GM18498 (cell line): ENCODE measurements at regions not wholly inside any gene's neighbourhood (a gene's known extent, or its start where the extent isn't known, plus 50 kb on each side); places are given as distances from the start of the nearest gene placed in this dataset.
"Not testable (repeated sequence)": the region's sequence is repeated elsewhere in the genome, so short reads cannot be mapped to it uniquely, and the experiment has no call there.

Experiments used
- ATAC-seq: cut with Tn5 transposase; IDR thresholded peaks from one replicate; pipeline ENCODE4 v1.9.1; 2021; ENCODE audit warnings: mild to moderate bottlenecking, moderate library complexity; ENCODE audit not compliant: unreplicated experiment

DNA sequence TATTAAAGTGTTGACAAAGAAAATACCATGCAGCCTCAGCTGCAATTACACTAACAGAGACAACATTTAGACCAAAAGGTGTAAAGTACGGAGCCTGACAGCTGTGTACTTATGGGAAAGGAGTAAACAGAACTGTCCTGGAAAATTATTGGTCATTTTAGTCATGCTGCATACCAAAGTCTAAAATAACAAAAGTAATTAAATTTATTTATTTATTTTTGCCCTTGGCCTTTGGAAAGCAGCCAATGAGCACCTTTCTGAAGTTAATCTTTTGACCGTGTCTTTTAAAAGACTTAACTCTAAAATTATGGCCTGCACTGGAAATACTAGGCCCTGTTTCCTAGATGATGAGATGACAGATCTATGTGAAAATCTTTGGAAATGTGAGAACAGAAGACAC is 597.6 kb downstream of the NXPH1 start:
- ATAC-seq: no peak

DNA sequence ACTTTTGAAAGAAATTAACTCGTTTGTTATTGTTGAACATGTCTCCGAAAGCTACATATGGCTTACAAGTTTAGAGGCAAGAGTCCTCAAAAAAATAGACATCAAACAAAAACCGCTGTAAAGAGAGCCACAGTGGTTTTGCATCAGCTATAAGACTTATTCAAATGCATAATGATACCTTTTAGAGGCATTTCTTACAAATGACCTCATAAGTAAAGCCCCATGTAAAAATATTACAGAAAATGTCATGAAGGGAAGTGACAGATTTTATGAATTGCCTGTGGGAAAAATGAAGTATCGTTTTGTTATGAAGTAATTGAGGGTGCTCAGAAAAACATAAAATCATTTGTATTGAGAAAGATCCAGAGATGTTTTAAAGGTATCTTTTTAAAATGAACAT is 598.0 kb downstream of the NXPH1 start:
- no peak for ATAC-seq

DNA sequence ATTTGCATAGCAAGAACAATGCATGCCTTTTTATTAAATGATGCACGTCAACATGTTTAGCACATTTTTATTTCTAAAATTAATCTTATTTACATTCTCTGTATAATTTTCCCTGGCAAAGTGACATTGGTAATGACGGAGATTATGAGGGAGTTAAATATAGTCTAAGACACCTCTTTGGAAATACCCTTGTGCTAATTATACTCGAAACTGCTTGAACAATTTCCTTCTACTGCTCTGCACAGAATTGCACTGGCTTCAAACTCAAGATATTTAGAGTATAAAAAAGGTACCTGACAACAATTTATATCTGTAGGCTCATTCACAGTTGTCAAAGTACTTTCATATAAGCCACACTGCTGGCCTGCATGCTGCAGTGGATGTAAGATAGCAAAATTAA is 602.7 kb downstream of the NXPH1 start:
- no peak for ATAC-seq

DNA sequence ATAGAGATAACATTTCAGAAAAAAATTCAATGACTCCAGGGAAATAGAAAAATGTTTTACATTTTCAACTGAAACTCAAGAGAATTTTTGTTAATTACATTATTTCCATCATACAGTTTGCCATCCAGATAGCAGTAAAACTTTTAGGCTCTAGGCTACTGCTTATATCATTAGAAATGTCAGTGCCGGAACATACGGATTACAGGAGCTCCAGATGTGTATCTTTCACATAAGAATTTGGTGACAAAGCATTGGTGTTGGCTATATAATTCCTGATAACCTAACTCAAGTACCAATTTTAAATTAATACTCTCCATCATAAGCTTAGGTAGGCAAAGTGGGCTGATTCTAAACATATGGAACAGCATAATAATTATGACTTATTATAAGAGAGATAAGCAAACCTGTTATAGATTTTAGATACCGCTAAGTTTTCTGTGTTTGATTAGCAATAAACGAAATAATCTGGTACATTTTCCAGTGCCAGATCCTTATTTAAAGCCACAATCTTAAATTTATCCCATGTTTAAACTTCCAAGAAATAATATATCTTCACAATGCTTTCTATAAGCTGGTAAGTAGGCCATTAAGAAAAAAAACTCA is 637.9 kb downstream of the NXPH1 start:
- no peak for ATAC-seq

DNA sequence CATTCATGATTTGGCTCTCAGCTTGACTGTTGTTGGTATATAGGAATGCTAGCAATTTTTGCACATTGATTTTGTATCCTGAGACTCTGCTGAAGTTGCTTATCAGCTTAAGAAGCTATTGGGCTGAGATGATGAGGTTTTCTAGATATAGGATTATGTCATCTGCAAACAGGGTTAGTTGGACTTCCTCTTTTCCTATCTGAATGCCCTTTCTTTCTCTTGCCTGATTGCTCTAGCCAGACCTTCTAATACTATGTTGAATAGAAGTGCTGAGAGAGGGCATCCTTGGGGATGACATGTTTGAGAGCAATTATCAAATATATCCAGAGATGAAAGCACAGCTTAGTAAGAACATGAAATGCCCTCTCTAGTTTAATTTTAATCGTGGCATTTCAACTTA is 642.4 kb downstream of the NXPH1 start:
- not testable (repeated sequence) for ATAC-seq

DNA sequence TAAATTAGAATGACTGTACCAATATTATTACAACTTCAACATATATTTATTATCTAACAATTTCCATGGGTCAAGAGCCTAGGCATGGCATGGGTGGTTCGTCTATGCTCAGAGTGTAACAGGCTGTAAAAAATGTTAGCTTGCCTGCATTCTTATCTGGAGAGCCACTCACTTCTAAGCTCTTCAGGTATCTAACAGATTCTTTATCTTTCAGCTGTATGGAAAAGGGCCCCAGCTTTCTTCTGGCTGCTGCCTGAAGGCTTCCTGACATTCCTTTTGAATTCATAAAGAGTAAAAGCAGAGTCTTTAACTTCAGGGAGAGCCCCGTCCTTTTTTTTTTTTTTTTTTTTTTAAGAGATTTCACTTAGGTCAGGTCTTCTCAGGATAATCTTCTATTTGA is 648.8 kb downstream of the NXPH1 start:
- no peak for ATAC-seq

DNA sequence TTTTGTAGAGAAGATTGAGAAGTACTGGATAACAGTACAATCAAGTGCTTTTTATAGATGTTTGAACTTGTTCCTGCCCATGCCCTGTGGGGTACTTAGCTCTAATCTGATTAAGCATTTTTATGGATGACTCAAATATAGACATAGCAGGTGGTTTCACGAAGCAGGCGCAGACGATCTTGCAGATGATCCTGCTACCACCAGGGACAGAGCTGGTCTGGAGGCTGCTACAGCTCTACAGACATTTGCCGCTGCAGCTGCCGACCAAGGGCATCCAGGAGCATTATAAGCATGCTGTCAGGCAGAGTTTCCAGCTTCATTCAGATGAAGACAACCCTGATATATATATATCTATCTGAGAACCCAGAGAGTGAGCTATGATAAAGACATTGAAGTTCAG is 650.4 kb downstream of the NXPH1 start:
- ATAC-seq: no peak

DNA sequence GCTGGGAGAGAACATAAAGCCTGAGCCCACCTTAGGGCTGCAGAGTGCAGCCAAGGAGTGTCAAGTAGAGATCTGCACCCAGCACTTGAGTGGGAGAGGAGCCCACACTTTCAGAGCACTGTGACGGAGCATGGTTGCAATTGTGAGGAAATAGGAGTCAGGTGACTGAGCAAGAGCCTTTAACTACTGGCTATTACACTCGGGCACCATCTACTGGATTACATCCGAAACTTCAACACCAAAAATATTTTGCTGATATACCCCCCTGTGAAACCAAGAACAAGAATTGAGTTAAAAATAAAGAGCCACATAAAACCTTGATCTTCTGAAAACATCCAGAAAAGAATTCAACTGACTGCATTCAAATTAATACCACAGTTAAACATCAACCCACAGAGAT is 657.9 kb downstream of the NXPH1 start:
- ATAC-seq: no peak

DNA sequence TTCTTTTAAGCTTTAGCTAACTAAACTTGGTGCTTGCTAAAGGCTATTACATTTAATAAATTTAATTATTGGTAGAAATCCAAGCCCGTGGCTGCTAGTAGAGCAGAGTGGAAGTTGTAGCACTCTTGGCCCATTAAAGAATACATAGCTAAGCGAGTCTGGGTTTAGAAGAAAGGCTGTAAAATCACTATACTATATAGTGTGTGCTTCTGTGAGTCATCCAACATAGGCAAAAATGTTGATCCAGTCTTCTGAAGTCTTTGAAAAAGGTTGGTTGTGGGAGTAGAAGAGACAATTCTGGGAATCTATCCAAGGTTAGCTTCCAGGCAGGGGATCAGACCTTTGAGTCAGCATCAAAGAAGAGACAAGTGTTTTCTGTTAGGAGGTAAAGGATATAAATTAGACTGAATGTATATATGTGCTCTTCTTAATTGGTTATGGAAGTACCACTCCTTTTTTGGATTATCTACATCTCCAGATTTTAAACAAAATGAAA is 664.2 kb downstream of the NXPH1 start:
- ATAC-seq: no peak

DNA sequence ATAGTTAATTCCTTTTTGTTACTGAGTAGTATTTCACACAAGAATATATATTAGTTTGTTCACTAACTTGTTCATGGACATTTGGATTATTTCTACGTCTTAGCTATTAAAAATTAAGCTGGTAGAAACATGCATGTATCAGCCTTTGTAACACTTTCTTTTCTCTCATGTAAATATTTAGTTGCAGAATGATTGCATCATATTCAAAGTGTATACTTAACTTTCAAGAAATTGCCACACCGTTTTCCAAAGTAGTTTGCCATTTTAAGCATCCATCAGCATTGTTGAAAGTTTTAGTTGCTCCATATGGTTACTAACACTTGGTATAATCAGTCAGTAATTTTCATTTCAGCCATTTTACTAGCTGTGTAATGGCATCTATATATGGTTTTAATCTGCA is 666.9 kb downstream of the NXPH1 start:
- no peak for ATAC-seq

DNA sequence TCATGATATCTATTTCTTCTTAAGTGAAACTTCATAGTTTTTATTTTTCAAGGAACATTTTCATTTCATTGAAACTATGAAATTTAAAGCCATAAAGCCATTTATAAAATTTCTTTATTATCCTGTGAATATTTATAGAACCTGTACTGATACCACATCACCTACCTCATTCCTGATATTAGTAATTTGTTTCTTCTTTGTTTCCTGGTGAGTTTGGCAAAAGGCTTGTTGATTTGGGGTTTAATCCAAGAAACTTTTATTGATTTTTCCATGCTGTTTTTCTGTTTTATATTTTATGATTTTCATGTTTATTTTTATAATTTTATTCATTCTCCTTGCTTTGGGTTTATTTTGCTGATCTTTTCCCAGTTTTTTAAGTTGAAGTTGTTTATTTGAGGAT is 669.4 kb downstream of the NXPH1 start:
- ATAC-seq: no peak

DNA sequence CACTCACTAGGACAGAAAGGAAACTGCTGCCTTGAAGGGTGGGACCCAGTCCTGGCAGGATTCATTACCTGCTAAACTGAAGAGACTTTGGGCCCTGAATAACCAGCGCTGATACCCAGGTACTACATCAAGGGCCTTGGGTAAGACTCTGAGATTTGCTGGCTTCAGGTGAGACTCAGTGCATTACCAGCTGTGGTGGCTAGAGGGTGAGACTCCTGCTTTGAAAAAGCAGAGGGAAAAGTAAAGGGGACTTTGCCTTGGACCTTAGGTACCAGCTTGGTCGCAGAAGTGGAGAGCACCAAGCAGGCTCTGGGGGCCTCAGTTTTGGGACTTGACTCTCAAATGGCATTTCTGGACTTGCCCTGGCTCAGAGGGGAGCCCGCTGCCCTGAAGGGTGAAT is 673.3 kb downstream of the NXPH1 start:
- ATAC-seq: no peak

DNA sequence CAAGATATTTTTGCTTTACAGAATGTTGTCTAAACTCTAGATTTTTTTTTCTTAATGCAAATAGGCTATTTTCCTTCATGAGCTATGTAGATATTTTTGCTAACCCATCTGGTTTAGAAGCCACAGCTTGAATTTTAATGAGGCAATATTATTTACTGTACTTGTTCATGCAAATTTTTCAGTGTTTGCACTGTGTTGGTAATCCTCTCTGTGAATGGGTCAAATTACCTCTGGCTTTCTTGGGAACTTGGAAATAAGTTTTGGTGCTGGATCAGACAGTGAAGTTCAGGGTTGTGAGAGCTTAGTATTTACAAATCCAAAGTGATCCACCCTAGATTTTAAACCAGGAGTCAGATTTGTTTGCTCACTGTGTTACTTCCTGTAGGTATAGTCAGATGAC is 686.9 kb downstream of the NXPH1 start:
- ATAC-seq: no peak

DNA sequence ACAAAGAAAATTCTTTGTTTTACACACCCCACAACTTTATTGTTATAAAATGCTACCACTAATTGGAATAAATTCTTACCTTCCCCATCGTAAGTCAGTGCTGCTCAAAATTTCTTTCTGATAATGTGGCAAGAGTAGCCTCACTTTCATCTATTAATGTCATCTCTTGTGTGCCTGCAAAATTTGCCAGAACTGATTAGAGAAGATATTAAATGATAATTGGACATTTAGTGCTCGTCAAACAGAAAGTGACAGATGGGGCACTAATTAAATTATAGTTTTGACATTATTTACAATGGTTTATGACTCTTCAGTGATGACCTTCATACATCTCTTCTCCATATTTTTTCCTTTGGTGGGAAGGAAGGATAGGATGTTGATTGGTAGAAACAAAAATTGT is 690.9 kb downstream of the NXPH1 start:
- ATAC-seq: no peak

DNA sequence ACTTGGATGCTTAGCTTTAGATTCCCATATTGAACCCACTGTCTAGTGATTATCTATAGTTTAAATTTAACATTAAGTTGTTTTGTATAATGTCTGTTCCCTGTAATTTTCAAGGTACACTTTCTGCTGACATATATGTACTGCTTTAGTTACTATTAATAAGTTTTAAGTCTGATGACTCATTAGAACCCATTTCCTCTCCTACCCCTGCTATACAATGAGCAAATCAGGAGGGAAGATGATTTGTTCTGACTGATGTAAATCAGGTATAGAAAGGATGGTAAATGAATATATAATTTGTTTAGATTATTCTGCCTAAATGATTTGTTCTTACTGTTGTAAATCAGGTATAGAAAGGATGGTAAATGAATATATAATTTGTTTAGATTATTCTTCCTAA is 691.8 kb downstream of the NXPH1 start:
- ATAC-seq: no peak

DNA sequence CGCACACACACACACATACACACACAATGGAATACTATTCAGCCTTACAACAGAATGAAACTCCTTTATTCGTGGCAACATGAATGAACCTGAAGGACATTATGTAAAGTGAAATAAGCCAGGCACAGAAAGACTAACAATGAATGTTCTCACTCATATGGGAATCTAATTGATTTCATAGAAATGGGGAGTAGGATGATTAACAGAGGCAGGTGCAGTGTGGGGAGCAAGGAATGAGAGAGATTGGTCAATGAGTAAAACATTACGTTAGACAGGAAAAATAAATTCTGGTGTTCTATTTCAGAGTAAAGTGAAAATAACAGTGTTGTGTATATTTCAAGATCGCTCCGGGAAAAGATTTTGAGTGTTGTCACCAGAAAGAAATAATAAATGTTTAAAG is 694.5 kb downstream of the NXPH1 start:
- ATAC-seq: no peak

DNA sequence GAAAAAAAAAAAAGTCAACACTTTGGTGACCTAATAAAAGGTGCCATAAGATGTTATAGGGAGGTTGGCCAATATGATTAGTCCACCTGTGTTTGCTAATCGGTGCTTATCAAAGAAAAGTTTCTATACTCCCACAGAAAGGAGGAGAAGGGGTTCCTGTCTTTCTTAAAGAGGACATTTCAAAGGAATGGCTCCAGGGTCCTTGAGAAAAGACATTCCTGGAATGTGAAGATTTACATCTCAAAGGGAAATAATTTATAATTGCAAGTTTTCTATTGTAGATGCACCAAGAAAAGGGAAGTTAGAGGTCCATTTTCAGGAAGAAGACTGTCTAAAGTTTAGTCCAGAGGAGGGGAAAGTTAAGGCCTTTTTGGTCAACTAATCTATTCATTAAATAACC is 715.3 kb downstream of the NXPH1 start:
- ATAC-seq: no peak

DNA sequence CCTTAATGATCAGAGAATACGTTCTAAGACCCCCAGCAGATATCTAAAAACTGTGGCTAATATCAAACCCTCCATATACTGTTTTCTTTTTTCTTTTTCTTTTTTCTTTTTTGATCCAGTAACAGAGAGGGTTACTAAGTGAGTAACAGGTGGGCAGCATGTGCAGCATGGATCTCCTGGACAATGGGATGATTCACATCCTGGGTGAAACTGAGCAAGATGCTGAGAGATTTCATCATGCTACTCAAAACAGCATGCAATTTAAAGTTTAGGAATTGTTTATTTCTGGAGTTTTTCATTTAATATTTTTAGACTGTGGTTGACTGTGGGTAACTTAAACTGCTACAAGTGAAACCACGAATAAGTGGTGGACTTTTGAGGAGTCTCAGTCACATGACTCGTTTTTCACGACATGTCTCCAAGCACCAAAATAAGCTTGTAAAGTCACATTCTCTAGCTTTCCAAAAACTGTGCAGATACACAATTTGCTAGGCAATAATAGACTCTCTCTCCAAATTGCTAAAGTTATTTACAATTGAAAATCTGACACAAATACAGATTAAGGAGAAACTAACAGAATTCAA is 716.2 kb downstream of the NXPH1 start:
- ATAC-seq: no peak

DNA sequence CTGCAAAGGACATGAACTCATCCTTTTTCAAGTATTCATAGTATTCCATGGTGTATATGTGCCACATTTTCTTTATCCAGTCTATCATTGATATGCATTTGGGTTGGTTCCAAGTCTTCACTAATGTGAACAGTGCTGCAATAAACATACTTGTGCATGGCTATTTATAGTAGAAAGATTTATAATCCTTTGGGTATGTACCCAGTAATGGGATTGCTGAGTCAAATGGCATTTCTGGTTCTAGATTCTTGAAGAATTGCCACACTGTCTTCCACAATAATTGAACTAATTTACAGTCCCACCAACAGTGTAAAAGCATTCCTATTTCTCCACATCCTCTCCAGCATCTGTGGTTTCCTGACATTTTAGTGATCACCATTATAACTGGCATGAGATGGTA is 730.3 kb downstream of the NXPH1 start:
- ATAC-seq: not testable (repeated sequence)

DNA sequence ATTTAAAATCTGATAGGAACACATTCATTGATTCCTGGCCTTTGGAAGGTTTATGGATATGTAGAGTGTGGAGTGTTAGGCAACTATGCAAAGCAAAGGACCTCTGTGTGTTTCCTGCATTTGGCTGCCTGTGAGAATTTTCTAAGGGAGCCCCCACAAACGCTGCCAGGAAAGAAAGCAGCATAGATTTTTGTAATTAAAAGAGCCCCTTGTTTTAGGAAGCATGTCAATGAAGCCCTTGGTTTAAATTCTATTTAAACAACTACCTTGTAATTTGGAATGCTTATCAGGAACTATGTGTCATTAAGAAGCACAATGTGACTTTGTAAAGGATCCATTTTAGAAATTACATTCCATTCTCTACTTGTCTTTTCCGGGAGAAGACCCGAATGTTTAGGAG is 742.5 kb downstream of the NXPH1 start:
- ATAC-seq: no peak

DNA sequence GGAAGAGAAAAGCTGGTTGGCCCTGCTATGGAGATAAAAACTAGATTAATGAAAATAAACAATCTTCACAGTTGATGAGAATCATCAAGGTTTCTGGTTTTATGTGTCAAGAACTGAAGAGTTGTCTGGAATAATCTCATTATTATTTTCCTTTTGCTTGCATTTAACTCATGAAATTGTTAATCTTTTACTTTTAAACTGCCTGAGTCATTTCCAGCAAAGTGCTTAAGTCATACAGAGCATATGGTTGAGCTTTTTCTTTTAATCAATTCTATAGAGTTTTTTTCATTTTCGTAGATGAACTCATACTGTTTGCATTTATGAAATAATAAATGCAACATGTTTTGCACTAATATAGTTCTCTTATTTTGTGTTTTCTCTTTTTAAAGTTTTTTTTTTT is 747.9 kb downstream of the NXPH1 start:
- no peak for ATAC-seq

DNA sequence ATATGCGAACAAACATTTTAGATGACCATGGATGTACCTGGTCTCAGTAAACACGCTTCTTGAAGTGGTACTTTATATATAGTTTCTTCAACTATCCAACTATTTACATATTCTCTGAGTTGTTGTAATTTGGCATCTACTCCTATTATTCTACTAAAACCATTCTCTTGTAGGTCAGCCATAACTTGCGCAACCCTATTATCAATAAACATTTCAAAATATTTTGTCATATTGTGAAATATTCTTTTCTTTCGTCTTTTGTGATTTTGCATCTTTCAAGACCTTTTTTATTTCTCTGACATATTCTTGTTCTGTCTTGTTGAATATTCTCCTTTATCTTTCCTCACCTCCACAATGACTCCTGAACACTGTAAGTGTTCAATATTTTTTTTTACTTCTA is 753.3 kb downstream of the NXPH1 start:
- ATAC-seq: no peak

DNA sequence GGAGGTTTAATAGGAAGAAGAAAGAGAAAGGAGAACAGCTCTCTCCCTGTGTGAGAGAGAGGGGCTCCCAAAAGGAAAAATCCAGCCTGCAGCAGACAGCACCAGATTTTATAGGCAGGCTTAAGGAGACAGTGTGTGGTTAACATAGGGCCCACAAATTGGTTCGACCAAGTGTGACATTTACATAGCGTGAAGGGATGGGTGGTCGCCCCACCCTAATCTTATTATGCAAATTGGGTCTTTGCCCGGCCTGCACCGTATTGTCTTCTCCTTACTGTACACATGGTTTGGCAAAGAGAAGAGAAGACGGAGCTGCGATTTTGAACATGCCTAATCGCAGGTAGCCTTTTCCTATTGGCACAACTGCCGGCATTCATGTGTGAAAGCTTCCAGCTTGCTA is 756.3 kb downstream of the NXPH1 start:
- no peak for ATAC-seq
